AG04450 (cell line): ENCODE measurements at regions not wholly inside any gene's neighbourhood (a gene's known extent, or its start where the extent isn't known, plus 50 kb on each side); places are given as distances from the start of the nearest gene placed in this dataset.

Experiments
- CTCF ChIA-PET: fragments of 300-600, 350-600 bp; formaldehyde crosslinking; extraction: SDS; loops from one replicate; lab custom pipeline; 2022; ENCODE audit warnings: antibody characterized with exemption, inconsistent platforms; lab: Charles Lee
- POLR2A ChIA-PET: fragments of 350-600 bp; formaldehyde crosslinking; extraction: SDS; loops from one replicate; lab custom pipeline; 2021; ENCODE audit warnings: antibody characterized with exemption, inconsistent platforms; lab: Yijun Ruan, JAX
- DNase-seq: peaks from one replicate; pipeline ENCODE4 v3.0.0-alpha.2; 2011; ENCODE audit warnings: low read depth, low spot score
- H3K27ac ChIP-seq: one replicate; pipeline ENCODE4 v1.5.1; 2012; ENCODE audit warnings: low read depth, low read length, control low read depth
- H3K27me3 ChIP-seq: one replicate; pipeline ENCODE4 v1.6.0; 2012; ENCODE audit warnings: low read length; ENCODE audit not compliant: control insufficient read depth, insufficient read depth
- H3K4me3 ChIP-seq: 2 replicates; pipeline ENCODE4 v1.5.1; 2011; ENCODE audit warnings: mild to moderate bottlenecking, low read depth, low read length, control low read depth
- H3K9me3 ChIP-seq: 2 replicates; pipeline ENCODE4 v1.5.1; 2012; ENCODE audit warnings: low read length; ENCODE audit not compliant: control insufficient read depth, insufficient read depth
- TF ChIP-seq, protein P1 (sequence below): IDR thresholded peaks from 2 replicates; pipeline ENCODE4 v1.5.1; 2011; ENCODE audit warnings: low read depth, low read length, control low read depth, inconsistent platforms

DNA sequence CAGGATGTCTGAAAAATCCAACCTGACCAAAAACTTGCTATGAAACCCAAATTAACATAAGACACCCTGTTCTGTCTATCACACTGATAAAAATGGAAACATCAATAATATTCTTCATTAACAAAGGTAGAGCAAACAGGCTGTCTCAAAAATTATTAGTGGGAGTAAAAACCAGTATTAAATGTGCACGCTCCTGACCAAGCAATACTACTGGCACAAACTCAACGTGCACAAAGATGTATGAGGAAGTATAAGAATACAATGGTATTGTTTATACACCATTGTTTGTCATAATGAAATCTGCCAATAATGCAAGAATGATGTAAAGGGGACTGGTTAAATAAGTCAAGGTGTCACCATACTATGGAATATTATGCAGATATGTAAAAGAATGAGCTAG is 288.5 kb downstream of the MN1 start:
- Histone ChIP-seq H3K27ac (peak overlapping the region; percentile 82), H3K4me3 (no peak overlapping the region), H3K9me3 (no peaks in the 10 kb centered on the region), H3K27me3 (no peaks in the 10 kb centered on the region)
- TF ChIP-seq, protein P1, sequence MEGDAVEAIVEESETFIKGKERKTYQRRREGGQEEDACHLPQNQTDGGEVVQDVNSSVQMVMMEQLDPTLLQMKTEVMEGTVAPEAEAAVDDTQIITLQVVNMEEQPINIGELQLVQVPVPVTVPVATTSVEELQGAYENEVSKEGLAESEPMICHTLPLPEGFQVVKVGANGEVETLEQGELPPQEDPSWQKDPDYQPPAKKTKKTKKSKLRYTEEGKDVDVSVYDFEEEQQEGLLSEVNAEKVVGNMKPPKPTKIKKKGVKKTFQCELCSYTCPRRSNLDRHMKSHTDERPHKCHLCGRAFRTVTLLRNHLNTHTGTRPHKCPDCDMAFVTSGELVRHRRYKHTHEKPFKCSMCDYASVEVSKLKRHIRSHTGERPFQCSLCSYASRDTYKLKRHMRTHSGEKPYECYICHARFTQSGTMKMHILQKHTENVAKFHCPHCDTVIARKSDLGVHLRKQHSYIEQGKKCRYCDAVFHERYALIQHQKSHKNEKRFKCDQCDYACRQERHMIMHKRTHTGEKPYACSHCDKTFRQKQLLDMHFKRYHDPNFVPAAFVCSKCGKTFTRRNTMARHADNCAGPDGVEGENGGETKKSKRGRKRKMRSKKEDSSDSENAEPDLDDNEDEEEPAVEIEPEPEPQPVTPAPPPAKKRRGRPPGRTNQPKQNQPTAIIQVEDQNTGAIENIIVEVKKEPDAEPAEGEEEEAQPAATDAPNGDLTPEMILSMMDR: no peak
- ChIA-PET POLR2A (interaction anchor here (1.3 kb wide), 1 partner anchor 92 kb away, joined by 6 read pairs; no protein-coding TSS in a partner anchor), CTCF (no interaction called here)
- DNase-seq: no peak

DNA sequence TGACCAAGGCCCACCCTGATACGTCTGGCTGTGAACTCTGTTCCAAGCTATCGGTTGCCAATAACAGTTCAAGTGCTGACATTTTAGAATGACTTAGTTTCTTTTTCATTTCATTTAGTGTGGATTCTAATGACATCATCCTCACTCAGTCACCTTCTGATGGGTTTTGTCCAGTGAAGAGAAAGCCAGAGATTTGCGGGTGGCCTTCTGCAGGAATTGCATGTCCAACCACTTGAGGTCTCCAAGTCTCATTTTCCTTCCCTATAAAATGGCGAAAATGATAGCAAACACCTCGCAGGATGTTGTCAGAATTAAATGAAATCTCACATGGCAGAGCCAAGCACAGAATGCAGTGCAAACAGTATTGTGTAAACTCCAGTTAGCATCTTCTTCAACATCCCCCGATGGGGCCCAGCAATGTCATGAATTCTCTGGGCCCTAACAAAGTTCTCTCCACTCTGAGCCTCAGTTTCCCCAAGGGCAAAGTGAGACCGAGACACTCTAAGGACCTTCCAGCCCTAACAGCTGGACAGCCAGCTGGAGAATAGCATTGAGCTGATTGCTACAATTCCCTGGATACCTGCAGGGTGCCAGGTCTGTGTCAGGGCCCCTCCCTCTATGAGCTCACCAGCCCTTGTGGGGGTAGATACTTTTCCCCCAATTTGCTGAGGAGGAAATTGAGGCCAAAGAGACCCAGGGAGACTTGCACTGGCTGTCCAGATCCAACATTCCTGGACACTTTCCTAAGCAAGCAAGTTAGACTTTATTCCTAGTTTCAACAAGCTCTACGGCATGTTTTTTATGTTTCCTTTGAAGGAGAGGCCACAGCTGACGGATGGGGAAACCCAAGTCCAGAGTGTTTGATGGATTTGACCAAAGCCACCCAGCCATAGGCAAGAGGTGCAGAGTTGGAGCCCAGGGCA is 286.7 kb downstream of the MN1 start:
- ChIA-PET POLR2A (no interaction called here), CTCF (no interaction called here)

DNA sequence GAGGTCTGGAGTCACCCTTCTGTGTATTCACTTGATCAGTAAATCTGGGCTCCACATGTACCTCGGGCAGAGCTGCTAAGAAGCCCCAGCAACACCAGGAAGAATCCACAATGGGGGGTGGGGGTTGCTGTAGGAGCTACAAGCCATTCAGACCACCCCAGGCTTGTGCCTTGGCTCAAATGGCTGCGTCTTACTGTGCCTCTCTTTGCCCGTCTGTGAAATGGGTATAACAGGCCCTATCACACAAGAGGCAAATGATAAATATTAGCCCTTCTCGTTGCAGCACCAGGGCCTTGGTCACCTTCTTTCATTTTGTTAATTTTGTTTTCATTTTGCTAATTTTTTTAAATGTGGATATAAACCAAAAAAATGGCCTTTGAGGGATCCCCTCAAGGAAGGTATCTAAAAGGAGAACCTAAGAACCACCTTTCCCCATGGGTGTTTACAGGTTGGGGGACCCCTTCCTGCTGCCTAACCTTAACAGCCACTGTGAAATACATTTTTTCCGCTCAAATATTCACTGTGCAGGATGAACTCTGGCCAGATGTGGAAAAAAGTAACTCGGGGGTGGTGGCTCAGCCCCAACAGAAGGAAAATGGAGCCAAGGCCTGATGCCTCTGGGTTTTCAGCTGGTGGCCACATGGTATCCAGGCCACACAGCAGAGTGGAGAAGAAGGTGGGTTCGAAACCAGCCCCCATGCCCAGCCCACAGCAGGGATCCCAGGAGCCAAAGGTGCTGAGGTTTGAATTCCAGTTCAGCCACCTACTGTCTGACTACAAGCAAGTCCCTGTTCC is 284.0 kb downstream of the MN1 start:
- H3K9me3 ChIP-seq: no peaks in the 10 kb centered on the region
- ChIA-PET POLR2A (no interaction called here), CTCF (no interaction called here)
- no peak overlapping the region for H3K27ac ChIP-seq
- no peak overlapping the region for H3K4me3 ChIP-seq
- TF ChIP-seq, protein P1: no peak
- peaks cover 4% of the 10 kb centered on the region for H3K27me3 ChIP-seq
- DNase-seq: no peak

More for the DNA sequence above, 286.7 kb downstream of the MN1 start:
- Histone ChIP-seq H3K9me3 (no peaks in the 10 kb centered on the region), H3K27ac (no peak overlapping the region), H3K4me3 (no peak overlapping the region), H3K27me3 (no peaks in the 10 kb centered on the region)
- no peak for DNase-seq
- TF ChIP-seq, protein P1: no peak

DNA sequence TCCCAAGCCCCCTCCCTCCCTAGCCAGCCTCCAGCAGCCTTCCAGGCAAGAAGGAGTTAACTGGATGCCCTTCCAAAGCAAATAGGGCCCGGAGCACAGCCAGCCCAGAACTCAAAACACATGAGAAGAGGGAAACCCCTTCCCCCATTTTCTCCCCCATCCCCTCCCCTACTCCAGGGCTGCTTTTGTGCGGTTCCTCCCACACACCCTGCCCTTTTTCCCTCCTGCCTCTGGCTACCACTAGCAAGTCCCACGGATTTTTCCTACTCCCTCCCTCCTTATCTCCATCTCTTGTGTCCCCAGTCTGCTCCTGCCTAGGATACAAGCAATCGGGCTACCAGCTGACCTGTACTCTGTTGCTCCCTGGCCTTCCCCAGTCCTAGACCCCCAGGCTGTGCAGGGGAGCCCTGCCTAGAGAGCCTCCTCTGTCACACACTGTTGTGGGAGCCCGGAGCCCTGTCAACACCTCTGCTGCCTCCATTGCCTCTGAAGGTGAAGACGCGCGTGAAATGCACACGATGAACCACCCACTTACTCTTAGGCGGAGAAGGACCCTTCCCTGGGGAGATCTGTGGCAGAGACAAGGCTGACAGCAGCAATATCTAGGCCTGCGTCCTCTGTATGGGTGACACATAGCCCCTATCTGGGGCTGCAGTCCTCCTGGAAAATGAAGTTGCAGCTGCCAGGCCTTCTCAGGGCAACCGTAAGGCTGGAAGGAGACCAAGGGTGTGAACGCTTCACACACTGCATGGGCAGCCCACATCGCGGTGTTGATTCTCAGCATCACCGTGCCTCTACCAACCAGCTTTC is 282.8 kb downstream of the MN1 start:
- ChIA-PET CTCF (no interaction called here), POLR2A (no interaction called here)
- Histone ChIP-seq H3K27me3 (peaks cover 5% of the 10 kb centered on the region), H3K27ac (no peak overlapping the region), H3K4me3 (no peak overlapping the region), H3K9me3 (no peaks in the 10 kb centered on the region)
- TF ChIP-seq, protein P1: no peak
- no peak for DNase-seq
